Liver (tissue), 7 donors: ENCODE measurements at regions not wholly inside any gene's neighbourhood (a gene's known extent, or its start where the extent isn't known, plus 50 kb on each side); places are given as distances from the start of the nearest gene placed in this dataset.

Experiments used
- DNase-seq: peaks from one replicate; pipeline ENCODE4 v3.0.0-alpha.2; 2017; ENCODE audit warnings: low spot score
- H3K27ac ChIP-seq, 2 donors: one replicate each; pipeline ENCODE4 v1.7.0; 2013; ENCODE audit warnings: inconsistent platforms in 2 of 2, low read length in 2 of 2, control low read depth in 1 of 2, low read depth in 1 of 2, mild to moderate bottlenecking in 1 of 2
- H3K27me3 ChIP-seq, 4 donors: one replicate each; pipeline versions ENCODE4 v1.6.1 to v1.7.0; 2013; ENCODE audit warnings: low read length in 3 of 4, inconsistent platforms in 1 of 4, mild to moderate bottlenecking in 1 of 4, moderate library complexity in 1 of 4; ENCODE audit not compliant: control insufficient read depth in 4 of 4, insufficient read depth in 4 of 4
- H3K36me3 ChIP-seq, 4 donors: one replicate each; pipeline versions ENCODE4 v1.6.1 to v1.7.0; 2013; ENCODE audit warnings: low read length in 3 of 4, mild to moderate bottlenecking in 3 of 4, low read depth in 1 of 4, moderate library complexity in 1 of 4; ENCODE audit not compliant: control insufficient read depth in 4 of 4, insufficient read depth in 3 of 4
- H3K4me1 ChIP-seq, 4 donors: one replicate each; pipeline versions ENCODE4 v1.6.1 to v1.7.0; 2013; ENCODE audit warnings: low read length in 3 of 4, mild to moderate bottlenecking in 3 of 4, moderate library complexity in 1 of 4; ENCODE audit not compliant: control insufficient read depth in 4 of 4, insufficient read depth in 4 of 4
- H3K4me3 ChIP-seq, 3 donors: one replicate each; pipeline versions ENCODE4 v1.6.1 to v1.7.0; 2013; ENCODE audit warnings: low read length in 3 of 3, control low read depth in 1 of 3, low read depth in 1 of 3, mild to moderate bottlenecking in 1 of 3
- H3K9ac ChIP-seq, 2 donors: one replicate each; pipeline ENCODE4 v1.7.0; 2013; ENCODE audit warnings: low read length in 2 of 2, mild to moderate bottlenecking in 2 of 2, moderate library complexity in 2 of 2, control low read depth in 1 of 2, low read depth in 1 of 2
- H3K9me3 ChIP-seq, 4 donors: one replicate each; pipeline versions ENCODE4 v1.6.1 to v1.7.0; 2013; ENCODE audit warnings: low read length in 3 of 4; ENCODE audit not compliant: control insufficient read depth in 4 of 4
- EGR1 ChIP-seq, 2 donors: IDR thresholded peaks; 2 replicates each; pipeline ENCODE4 v1.6.1; 2016 to 2018; ENCODE audit warnings: antibody characterized with exemption in 2 of 2, low read depth in 2 of 2
- FOXA1 ChIP-seq: IDR thresholded peaks from 2 replicates; pipeline ENCODE4 v1.6.1; 2016; ENCODE audit warnings: antibody characterized with exemption
- FOXA2 ChIP-seq: IDR thresholded peaks from 2 replicates; pipeline ENCODE4 v1.6.1; 2016; ENCODE audit warnings: antibody characterized with exemption
- GABPA ChIP-seq, 2 donors: IDR thresholded peaks in 1 of 2; conservative IDR thresholded peaks in 1 of 2; 2 replicates each; pipeline ENCODE4 v1.6.1; 2016; ENCODE audit warnings: antibody characterized with exemption in 2 of 2, mild to moderate bottlenecking in 1 of 2, moderate library complexity in 1 of 2
- HNF4G ChIP-seq: IDR thresholded peaks from 2 replicates; pipeline ENCODE4 v1.6.1; 2016; ENCODE audit warnings: antibody characterized with exemption
- JUND ChIP-seq, 2 donors: IDR thresholded peaks; 2 replicates each; pipeline ENCODE4 v1.6.1; 2016; ENCODE audit warnings: antibody characterized with exemption in 2 of 2
- NR2F2 ChIP-seq: IDR thresholded peaks from 2 replicates; pipeline ENCODE4 v1.6.1; 2016; ENCODE audit warnings: antibody characterized with exemption
- RAD21 ChIP-seq, 2 donors: IDR thresholded peaks; 2 replicates each; pipeline ENCODE4 v1.6.1; 2016; ENCODE audit warnings: antibody characterized with exemption in 2 of 2, mild to moderate bottlenecking in 2 of 2
- RXRA ChIP-seq, 2 donors: IDR thresholded peaks; 2 replicates each; pipeline ENCODE4 v1.6.1; 2017 to 2018; ENCODE audit warnings: antibody characterized with exemption in 2 of 2, mild to moderate bottlenecking in 1 of 2
- SP1 ChIP-seq: IDR thresholded peaks from 2 replicates; pipeline ENCODE4 v1.6.1; 2018; ENCODE audit warnings: antibody characterized with exemption, mild to moderate bottlenecking
- TAF1 ChIP-seq: conservative IDR thresholded peaks from 2 replicates; pipeline ENCODE4 v1.6.1; 2016; ENCODE audit warnings: antibody characterized with exemption, mild to moderate bottlenecking
- YY1 ChIP-seq: IDR thresholded peaks from 2 replicates; pipeline ENCODE4 v1.6.1; 2016; ENCODE audit warnings: antibody characterized with exemption, mild to moderate bottlenecking
- WGBS: extraction: QIAGEN DNeasy Blood & Tissue Kit; methylation state at CpG from one replicate; pipeline ENCODE4 v1.1.7; 2013; 5-methylcytosine and 5-hydroxymethylcytosine counted together
- TF ChIP-seq, protein P1 (sequence below): IDR thresholded peaks from 2 replicates; pipeline ENCODE4 v1.6.1; 2016; ENCODE audit warnings: antibody characterized with exemption, mild to moderate bottlenecking
- TF ChIP-seq, protein P2 (sequence below): IDR thresholded peaks from 2 replicates; pipeline ENCODE4 v1.6.1; 2016; ENCODE audit warnings: antibody characterized with exemption
- TF ChIP-seq, protein P3 (sequence below): IDR thresholded peaks from 2 replicates; pipeline ENCODE4 v1.6.1; 2016; ENCODE audit warnings: antibody characterized with exemption
- TF ChIP-seq, protein P4 (sequence below): IDR thresholded peaks from 2 replicates; pipeline ENCODE4 v1.6.1; 2016; ENCODE audit warnings: antibody characterized with exemption
- donor health status: healthy.
- donor health status: healthy.
- donor health status: healthy.
- donor health status: healthy.

DNA sequence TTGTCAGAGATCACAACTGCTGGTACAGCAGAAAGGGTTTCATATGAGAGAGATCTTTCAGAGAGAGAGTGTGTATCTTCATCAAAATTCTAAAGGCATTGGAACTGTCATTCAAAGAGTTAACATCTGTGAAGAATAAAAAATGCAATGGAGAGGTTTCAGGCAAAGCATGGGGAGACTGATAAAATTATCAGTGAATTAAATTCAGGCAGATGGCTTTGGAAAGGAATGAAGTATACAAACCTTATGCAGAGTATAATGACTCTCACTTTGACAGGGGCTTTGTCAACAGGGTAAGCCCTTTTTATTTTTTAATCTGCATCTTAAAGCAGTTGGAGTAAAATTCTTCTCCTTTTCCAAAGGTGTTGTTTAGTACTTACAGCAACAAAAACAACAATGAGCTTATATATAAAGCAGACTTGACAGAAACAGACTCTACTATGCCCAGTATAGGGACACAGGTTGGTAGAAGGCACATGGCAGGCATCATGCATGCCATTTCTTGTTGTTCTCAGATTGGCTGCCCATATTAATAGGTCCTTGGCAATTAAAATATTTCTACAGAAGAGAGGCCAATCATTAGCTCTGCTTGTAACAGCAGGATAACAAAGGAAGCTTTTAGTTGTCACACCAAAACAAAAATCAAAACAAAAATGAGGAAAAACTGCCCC lies 54.9 kb upstream of the NXPH1 start:
- no peak for DNase-seq
- TF ChIP-seq, protein P1, sequence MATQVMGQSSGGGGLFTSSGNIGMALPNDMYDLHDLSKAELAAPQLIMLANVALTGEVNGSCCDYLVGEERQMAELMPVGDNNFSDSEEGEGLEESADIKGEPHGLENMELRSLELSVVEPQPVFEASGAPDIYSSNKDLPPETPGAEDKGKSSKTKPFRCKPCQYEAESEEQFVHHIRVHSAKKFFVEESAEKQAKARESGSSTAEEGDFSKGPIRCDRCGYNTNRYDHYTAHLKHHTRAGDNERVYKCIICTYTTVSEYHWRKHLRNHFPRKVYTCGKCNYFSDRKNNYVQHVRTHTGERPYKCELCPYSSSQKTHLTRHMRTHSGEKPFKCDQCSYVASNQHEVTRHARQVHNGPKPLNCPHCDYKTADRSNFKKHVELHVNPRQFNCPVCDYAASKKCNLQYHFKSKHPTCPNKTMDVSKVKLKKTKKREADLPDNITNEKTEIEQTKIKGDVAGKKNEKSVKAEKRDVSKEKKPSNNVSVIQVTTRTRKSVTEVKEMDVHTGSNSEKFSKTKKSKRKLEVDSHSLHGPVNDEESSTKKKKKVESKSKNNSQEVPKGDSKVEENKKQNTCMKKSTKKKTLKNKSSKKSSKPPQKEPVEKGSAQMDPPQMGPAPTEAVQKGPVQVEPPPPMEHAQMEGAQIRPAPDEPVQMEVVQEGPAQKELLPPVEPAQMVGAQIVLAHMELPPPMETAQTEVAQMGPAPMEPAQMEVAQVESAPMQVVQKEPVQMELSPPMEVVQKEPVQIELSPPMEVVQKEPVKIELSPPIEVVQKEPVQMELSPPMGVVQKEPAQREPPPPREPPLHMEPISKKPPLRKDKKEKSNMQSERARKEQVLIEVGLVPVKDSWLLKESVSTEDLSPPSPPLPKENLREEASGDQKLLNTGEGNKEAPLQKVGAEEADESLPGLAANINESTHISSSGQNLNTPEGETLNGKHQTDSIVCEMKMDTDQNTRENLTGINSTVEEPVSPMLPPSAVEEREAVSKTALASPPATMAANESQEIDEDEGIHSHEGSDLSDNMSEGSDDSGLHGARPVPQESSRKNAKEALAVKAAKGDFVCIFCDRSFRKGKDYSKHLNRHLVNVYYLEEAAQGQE, result no peak
- TF ChIP-seq JUND (IDR thresholded peaks at IDR 0.05) (no peak), NR2F2 (no peak), SP1 (no peak), FOXA2 (no peak), GABPA (IDR thresholded peaks at IDR 0.05 in 1 of 2, conservative IDR thresholded peaks at IDR 0.05 in 1 of 2) (no peak), YY1 (no peak)
- TF ChIP-seq, protein P2, sequence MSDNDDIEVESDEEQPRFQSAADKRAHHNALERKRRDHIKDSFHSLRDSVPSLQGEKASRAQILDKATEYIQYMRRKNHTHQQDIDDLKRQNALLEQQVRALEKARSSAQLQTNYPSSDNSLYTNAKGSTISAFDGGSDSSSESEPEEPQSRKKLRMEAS, result no peak
- TF ChIP-seq, protein P3, sequence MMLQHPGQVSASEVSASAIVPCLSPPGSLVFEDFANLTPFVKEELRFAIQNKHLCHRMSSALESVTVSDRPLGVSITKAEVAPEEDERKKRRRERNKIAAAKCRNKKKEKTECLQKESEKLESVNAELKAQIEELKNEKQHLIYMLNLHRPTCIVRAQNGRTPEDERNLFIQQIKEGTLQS, result no peak
- H3K4me3 ChIP-seq, result no peak overlapping the region

DNA sequence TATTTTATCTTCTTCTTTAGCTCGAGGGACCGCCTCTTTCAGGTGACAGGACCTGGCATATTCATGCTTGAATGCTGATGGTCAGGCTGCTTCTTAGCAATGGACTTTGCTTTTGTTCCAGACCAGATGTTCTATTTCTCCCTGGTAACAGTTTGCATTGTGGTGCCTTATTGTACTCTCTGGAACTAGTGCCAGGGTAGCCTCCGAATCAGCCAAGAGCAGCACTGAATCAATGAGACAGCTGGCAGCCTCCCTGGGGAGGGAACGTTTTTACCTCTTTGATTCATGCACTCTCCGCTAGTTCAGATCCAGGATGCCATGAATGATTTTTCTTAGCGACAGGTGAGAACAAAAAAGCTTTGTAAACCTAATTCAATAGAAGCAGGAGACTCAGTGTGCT lies 54.1 kb upstream of the NXPH1 start:
- Histone ChIP-seq H3K4me1 (no peaks in the 10 kb centered on the region), H3K27me3 (peaks cover 0 to 4% (median 0%) of the 10 kb centered on the region in 4 donors), H3K9me3 (peaks cover 0 to 1% (median 0%) of the 10 kb centered on the region in 4 donors), H3K4me3 (no peak overlapping the region), H3K9ac (no peak overlapping the region), H3K36me3 (no peaks in the 10 kb centered on the region), H3K27ac (no peak overlapping the region)
- 45% methylated on average over 6 of the region's 6 CpGs for WGBS
- DNase-seq, result no peak
- TF ChIP-seq RAD21 (IDR thresholded peaks at IDR 0.05), result no peak
- no peak for TF ChIP-seq SP1
- TF ChIP-seq, protein P1, result no peak
- TF ChIP-seq, protein P4, sequence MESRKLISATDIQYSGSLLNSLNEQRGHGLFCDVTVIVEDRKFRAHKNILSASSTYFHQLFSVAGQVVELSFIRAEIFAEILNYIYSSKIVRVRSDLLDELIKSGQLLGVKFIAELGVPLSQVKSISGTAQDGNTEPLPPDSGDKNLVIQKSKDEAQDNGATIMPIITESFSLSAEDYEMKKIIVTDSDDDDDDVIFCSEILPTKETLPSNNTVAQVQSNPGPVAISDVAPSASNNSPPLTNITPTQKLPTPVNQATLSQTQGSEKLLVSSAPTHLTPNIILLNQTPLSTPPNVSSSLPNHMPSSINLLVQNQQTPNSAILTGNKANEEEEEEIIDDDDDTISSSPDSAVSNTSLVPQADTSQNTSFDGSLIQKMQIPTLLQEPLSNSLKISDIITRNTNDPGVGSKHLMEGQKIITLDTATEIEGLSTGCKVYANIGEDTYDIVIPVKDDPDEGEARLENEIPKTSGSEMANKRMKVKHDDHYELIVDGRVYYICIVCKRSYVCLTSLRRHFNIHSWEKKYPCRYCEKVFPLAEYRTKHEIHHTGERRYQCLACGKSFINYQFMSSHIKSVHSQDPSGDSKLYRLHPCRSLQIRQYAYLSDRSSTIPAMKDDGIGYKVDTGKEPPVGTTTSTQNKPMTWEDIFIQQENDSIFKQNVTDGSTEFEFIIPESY, result no peak
- no peak for TF ChIP-seq NR2F2
- TF ChIP-seq YY1, result no peak
- TF ChIP-seq FOXA1, result no peak
- no peak for TF ChIP-seq TAF1
- TF ChIP-seq HNF4G, result no peak
- TF ChIP-seq RXRA (IDR thresholded peaks at IDR 0.05), result no peak
- TF ChIP-seq EGR1 (IDR thresholded peaks at IDR 0.05; ENCODE audit: low read depth in 2 of 2), result no peak

More for the DNA sequence above, 54.9 kb upstream of the NXPH1 start:
- Histone ChIP-seq H3K36me3 (no peaks in the 10 kb centered on the region), H3K9me3 (peaks cover 0 to 1% (median 0%) of the 10 kb centered on the region in 4 donors), H3K9ac (no peak overlapping the region), H3K4me1 (no peaks in the 10 kb centered on the region), H3K27me3 (peaks cover 0 to 4% (median 0%) of the 10 kb centered on the region in 4 donors), H3K27ac (no peak overlapping the region)
